SK-N-SH treated with all-trans-retinoic acid at 6 μM for 48 hours (cell line): ENCODE measurements at regions not wholly inside any gene's neighbourhood (a gene's known extent, or its start where the extent isn't known, plus 50 kb on each side); places are given as distances from the start of the nearest gene placed in this dataset.

ENCODE experiments used
- ATAC-seq: fragments of 200-7000 bp; cut with Tn5 transposase; 3 replicates; pipeline ENCODE4 v1.9.1; 2020; ENCODE audit warnings: mild to moderate bottlenecking, moderate library complexity
- ARNTL ChIP-seq: fragments of 450-650 bp; formaldehyde crosslinking; IDR thresholded peaks from 2 replicates; pipeline ENCODE4 v1.5.0; 2020; ENCODE audit warnings: low read depth, mild to moderate bottlenecking, moderate library complexity, borderline replicate concordance
- BACH2 ChIP-seq: fragments of 250-450 bp; sonication (Bioruptor Pico); IDR thresholded peaks from 2 replicates; pipeline ENCODE4 v1.9.0; 2021; ENCODE audit warnings: mild to moderate bottlenecking, borderline replicate concordance
- CSDC2 ChIP-seq: fragments of 250-450 bp; sonication (Bioruptor Pico); IDR thresholded peaks from 2 replicates; pipeline ENCODE4 v1.5.0; 2020; ENCODE audit warnings: mild to moderate bottlenecking, moderate library complexity
- ESRRG ChIP-seq: fragments of 250-450 bp; sonication (Bioruptor Pico); IDR thresholded peaks from 2 replicates; pipeline ENCODE4 v1.6.1; 2021; ENCODE audit warnings: mild to moderate bottlenecking
- GLIS3 ChIP-seq: fragments of 250-450 bp; sonication (Bioruptor Pico); IDR thresholded peaks from 2 replicates; pipeline ENCODE4 v1.5.0; 2020; ENCODE audit warnings: mild to moderate bottlenecking, moderate library complexity
- ISL1 ChIP-seq: fragments of 250-450 bp; sonication (Bioruptor Pico); IDR thresholded peaks from 2 replicates; pipeline ENCODE4 v2.1.2; 2022; ENCODE audit warnings: mild to moderate bottlenecking, moderate library complexity
- OSR1 ChIP-seq: fragments of 250-450 bp; sonication (Bioruptor Pico); IDR thresholded peaks from 2 replicates; pipeline ENCODE4 v1.8.0; 2022; ENCODE audit warnings: moderate library complexity, mild to moderate bottlenecking, inconsistent platforms
- PPARA ChIP-seq: fragments of 250-450 bp; sonication (Bioruptor Pico); IDR thresholded peaks from 2 replicates; pipeline ENCODE4 v1.5.0; 2020; ENCODE audit warnings: mild to moderate bottlenecking, borderline replicate concordance
- RARB ChIP-seq: fragments of 250-450 bp; sonication (Bioruptor Pico); IDR thresholded peaks from 2 replicates; pipeline ENCODE4 v1.8.0; 2021; ENCODE audit warnings: mild to moderate bottlenecking, moderate library complexity
- SNAI2 ChIP-seq: fragments of 250-450 bp; sonication (Bioruptor Pico); IDR thresholded peaks from 2 replicates; pipeline ENCODE4 v1.5.0; 2020; ENCODE audit warnings: mild to moderate bottlenecking, moderate library complexity
- TCF4 ChIP-seq: fragments of 250-450 bp; sonication (Bioruptor Pico); IDR thresholded peaks from 2 replicates; pipeline ENCODE4 v1.8.0; 2021; ENCODE audit warnings: mild to moderate bottlenecking, moderate library complexity, borderline replicate concordance
- TOX ChIP-seq: fragments of 250-450 bp; sonication (Bioruptor Pico); IDR thresholded peaks from 2 replicates; pipeline ENCODE4 v1.8.0; 2021; ENCODE audit warnings: mild to moderate bottlenecking, moderate library complexity, borderline replicate concordance
- ZC3H10 ChIP-seq: fragments of 250-450 bp; sonication (Bioruptor Pico); IDR thresholded peaks from 2 replicates; pipeline ENCODE4 v1.5.1; 2021; ENCODE audit warnings: mild to moderate bottlenecking, moderate library complexity
- ZFP3 ChIP-seq: fragments of 250-450 bp; sonication (Bioruptor Pico); IDR thresholded peaks from 2 replicates; pipeline ENCODE4 v1.5.0; 2020; ENCODE audit warnings: mild to moderate bottlenecking, moderate library complexity
- ZFP30 ChIP-seq: fragments of 450-650 bp; formaldehyde crosslinking; IDR thresholded peaks from 2 replicates; pipeline ENCODE4 v1.5.0; 2022; ENCODE audit warnings: mild to moderate bottlenecking, moderate library complexity
- ZNF565 ChIP-seq: fragments of 450-650 bp; formaldehyde crosslinking; conservative IDR thresholded peaks from 2 replicates; pipeline ENCODE4 v1.5.0; 2020; ENCODE audit warnings: low read depth, mild to moderate bottlenecking, moderate library complexity
- ZNF70 ChIP-seq: fragments of 450-650 bp; formaldehyde crosslinking; IDR thresholded peaks from 2 replicates; pipeline ENCODE4 v1.5.0; 2020; ENCODE audit warnings: mild to moderate bottlenecking, moderate library complexity
- ZNF8 ChIP-seq: fragments of 450-650 bp; formaldehyde crosslinking; IDR thresholded peaks from 2 replicates; pipeline ENCODE4 v1.5.0; 2020; ENCODE audit warnings: mild to moderate bottlenecking, moderate library complexity
- TF ChIP-seq, protein P1 (sequence below): fragments of 250-450 bp; sonication (Bioruptor Pico); IDR thresholded peaks from 2 replicates; pipeline ENCODE4 v1.8.0; 2020; ENCODE audit warnings: mild to moderate bottlenecking, moderate library complexity, borderline replicate concordance
- TF ChIP-seq, protein P2 (sequence below): fragments of 250-450 bp; sonication (Bioruptor Pico); IDR thresholded peaks from 2 replicates; pipeline ENCODE4 v1.5.1; 2020; ENCODE audit warnings: low read depth, mild to moderate bottlenecking, moderate library complexity
- TF ChIP-seq, protein P3 (sequence below): fragments of 250-450 bp; sonication (Bioruptor Pico); IDR thresholded peaks from 2 replicates; pipeline ENCODE4 v1.5.1; 2021; ENCODE audit warnings: mild to moderate bottlenecking, moderate library complexity
- TF ChIP-seq, protein P4 (sequence below): fragments of 250-450 bp; sonication (Bioruptor Pico); IDR thresholded peaks from 2 replicates; pipeline ENCODE4 v1.5.0; 2020; ENCODE audit warnings: mild to moderate bottlenecking, moderate library complexity

DNA sequence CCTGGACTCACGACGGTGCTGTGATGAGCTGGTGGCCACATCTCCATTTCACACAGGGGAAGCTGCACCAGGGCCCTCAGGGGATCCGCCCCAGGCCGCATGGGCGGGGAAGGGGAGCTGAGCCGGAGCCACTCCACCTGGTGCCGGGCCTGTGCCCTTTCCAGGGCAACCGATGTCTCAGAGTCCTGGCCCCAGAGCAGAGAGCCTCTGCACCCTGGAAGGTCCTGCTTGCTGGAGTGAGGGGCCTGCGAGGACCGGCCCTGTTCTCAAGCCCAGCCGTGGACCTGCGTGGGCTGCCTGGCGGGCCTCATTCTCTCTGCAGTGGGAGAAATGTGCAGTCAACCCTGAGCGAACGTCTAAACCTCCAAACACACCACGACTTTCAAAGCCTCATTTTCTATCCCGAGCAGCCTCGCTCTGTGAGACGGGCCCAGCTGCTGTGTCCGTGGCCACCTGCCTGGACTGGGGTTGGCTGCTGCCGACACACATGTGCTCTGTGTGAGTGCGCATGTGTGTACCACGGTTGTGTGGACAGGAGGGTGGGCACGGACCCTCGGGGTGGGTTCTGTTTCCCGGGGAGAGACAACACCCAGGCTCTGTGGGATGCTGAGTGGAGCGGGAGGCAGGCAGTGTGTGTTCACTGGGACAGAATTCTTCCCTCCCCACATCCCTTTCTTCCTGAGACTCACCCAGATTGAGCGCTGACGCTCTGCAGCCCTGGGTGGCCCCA is 163.5 kb downstream of the KIF26A start:
- TF ChIP-seq TCF4, result no peak
- no peak for TF ChIP-seq PPARA (CRISPR knock-in tag)
- TF ChIP-seq BACH2, result no peak
- TF ChIP-seq, protein P1, sequence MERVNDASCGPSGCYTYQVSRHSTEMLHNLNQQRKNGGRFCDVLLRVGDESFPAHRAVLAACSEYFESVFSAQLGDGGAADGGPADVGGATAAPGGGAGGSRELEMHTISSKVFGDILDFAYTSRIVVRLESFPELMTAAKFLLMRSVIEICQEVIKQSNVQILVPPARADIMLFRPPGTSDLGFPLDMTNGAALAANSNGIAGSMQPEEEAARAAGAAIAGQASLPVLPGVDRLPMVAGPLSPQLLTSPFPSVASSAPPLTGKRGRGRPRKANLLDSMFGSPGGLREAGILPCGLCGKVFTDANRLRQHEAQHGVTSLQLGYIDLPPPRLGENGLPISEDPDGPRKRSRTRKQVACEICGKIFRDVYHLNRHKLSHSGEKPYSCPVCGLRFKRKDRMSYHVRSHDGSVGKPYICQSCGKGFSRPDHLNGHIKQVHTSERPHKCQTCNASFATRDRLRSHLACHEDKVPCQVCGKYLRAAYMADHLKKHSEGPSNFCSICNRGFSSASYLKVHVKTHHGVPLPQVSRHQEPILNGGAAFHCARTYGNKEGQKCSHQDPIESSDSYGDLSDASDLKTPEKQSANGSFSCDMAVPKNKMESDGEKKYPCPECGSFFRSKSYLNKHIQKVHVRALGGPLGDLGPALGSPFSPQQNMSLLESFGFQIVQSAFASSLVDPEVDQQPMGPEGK, result no peak
- TF ChIP-seq SNAI2 (CRISPR knock-in tag), result no peak
- TF ChIP-seq, protein P2, sequence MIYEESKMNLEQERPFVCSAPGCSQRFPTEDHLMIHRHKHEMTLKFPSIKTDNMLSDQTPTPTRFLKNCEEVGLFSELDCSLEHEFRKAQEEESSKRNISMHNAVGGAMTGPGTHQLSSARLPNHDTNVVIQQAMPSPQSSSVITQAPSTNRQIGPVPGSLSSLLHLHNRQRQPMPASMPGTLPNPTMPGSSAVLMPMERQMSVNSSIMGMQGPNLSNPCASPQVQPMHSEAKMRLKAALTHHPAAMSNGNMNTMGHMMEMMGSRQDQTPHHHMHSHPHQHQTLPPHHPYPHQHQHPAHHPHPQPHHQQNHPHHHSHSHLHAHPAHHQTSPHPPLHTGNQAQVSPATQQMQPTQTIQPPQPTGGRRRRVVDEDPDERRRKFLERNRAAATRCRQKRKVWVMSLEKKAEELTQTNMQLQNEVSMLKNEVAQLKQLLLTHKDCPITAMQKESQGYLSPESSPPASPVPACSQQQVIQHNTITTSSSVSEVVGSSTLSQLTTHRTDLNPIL (CRISPR knock-in tag), result no peak
- no peak for TF ChIP-seq TOX
- TF ChIP-seq ZFP30, result no peak
- TF ChIP-seq, protein P3, sequence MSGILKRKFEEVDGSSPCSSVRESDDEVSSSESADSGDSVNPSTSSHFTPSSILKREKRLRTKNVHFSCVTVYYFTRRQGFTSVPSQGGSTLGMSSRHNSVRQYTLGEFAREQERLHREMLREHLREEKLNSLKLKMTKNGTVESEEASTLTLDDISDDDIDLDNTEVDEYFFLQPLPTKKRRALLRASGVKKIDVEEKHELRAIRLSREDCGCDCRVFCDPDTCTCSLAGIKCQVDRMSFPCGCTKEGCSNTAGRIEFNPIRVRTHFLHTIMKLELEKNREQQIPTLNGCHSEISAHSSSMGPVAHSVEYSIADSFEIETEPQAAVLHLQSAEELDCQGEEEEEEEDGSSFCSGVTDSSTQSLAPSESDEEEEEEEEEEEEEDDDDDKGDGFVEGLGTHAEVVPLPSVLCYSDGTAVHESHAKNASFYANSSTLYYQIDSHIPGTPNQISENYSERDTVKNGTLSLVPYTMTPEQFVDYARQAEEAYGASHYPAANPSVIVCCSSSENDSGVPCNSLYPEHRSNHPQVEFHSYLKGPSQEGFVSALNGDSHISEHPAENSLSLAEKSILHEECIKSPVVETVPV (CRISPR knock-in tag), result no peak
- TF ChIP-seq CSDC2 (CRISPR knock-in tag), result no peak
- TF ChIP-seq OSR1, result no peak
- TF ChIP-seq GLIS3 (CRISPR knock-in tag), result no peak
- TF ChIP-seq ZNF565, result no peak
- no peak for TF ChIP-seq ZC3H10
- TF ChIP-seq ZNF8, result no peak
- TF ChIP-seq ZFP3, result no peak
- no peak for TF ChIP-seq RARB (CRISPR knock-in tag)
- no peak for TF ChIP-seq ISL1 (CRISPR knock-in tag)
- no peak for TF ChIP-seq ESRRG
- no peak for TF ChIP-seq ARNTL (CRISPR knock-in tag)
- no peak for ATAC-seq

DNA sequence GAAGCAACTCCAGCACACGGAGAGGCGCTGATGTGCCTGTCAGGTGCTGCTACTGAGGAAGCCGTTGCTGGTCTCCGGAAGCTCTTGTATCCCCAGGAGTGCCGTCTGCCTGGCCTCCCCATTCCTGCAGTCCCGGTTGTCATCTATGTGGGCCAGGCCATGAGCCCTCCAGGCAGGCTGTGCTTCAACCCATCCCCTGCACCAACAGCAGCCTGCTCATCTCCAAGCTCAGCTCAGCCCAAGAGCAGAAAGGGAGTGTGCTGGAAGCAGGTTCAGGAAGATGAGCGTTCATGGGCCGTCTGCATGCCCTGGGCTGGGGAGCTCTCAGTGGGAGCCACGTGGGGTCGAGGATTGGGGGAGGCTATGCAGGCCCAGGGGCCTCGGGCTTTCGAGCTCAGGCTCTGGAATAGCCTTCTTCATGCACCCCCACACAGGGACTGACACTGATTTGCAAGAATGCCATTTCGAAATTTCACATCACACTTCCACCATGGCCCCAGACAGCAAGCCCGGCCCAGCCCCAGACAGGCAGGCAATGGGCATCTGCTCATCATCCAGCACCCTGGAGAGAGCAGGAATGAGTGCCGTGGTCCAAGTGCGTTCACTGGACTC is 164.5 kb downstream of the KIF26A start:
- TF ChIP-seq ZC3H10 (no peak), OSR1 (no peak), PPARA (CRISPR knock-in tag) (no peak), ZNF70 (CRISPR knock-in tag) (no peak)
- TF ChIP-seq, protein P1, result no peak
- TF ChIP-seq, protein P4, sequence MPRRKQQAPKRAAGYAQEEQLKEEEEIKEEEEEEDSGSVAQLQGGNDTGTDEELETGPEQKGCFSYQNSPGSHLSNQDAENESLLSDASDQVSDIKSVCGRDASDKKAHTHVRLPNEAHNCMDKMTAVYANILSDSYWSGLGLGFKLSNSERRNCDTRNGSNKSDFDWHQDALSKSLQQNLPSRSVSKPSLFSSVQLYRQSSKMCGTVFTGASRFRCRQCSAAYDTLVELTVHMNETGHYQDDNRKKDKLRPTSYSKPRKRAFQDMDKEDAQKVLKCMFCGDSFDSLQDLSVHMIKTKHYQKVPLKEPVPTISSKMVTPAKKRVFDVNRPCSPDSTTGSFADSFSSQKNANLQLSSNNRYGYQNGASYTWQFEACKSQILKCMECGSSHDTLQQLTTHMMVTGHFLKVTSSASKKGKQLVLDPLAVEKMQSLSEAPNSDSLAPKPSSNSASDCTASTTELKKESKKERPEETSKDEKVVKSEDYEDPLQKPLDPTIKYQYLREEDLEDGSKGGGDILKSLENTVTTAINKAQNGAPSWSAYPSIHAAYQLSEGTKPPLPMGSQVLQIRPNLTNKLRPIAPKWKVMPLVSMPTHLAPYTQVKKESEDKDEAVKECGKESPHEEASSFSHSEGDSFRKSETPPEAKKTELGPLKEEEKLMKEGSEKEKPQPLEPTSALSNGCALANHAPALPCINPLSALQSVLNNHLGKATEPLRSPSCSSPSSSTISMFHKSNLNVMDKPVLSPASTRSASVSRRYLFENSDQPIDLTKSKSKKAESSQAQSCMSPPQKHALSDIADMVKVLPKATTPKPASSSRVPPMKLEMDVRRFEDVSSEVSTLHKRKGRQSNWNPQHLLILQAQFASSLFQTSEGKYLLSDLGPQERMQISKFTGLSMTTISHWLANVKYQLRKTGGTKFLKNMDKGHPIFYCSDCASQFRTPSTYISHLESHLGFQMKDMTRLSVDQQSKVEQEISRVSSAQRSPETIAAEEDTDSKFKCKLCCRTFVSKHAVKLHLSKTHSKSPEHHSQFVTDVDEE (CRISPR knock-in tag), result no peak
- no peak for ATAC-seq
